Neural progenitor cell (in vitro differentiated cells): ENCODE measurements at regions not wholly inside any gene's neighbourhood (a gene's known extent, or its start where the extent isn't known, plus 50 kb on each side); places are given as distances from the start of the nearest gene placed in this dataset.

Experiments
- CTCF ChIP-seq: fragments of 200-600 bp; sonication (generic); IDR thresholded peaks from 2 replicates; pipeline ENCODE4 v1.5.1; 2017; ENCODE audit warnings: antibody characterized with exemption, mild to moderate bottlenecking
- EZH2 ChIP-seq: fragments of 200-600 bp; sonication (generic); IDR thresholded peaks from 2 replicates; pipeline ENCODE4 v1.6.1; 2017; ENCODE audit warnings: antibody characterized with exemption, mild to moderate bottlenecking, moderate library complexity

GRCh38 chr1:228929476-228930027 is 194.3 kb downstream of the RHOU start:
- no peak for TF ChIP-seq CTCF
- TF ChIP-seq EZH2, result no peak
